Liver (tissue), 3 donors: ENCODE measurements at regions not wholly inside any gene's neighbourhood (a gene's known extent, or its start where the extent isn't known, plus 50 kb on each side); places are given as distances from the start of the nearest gene placed in this dataset.

Source experiments
- EGR1 ChIP-seq, 2 donors: IDR thresholded peaks; 2 replicates each; pipeline ENCODE4 v1.6.1; 2016 to 2018; ENCODE audit warnings: antibody characterized with exemption in 2 of 2, low read depth in 2 of 2
- JUND ChIP-seq, 2 donors: IDR thresholded peaks; 2 replicates each; pipeline ENCODE4 v1.6.1; 2016; ENCODE audit warnings: antibody characterized with exemption in 2 of 2
- RAD21 ChIP-seq, 2 donors: IDR thresholded peaks; 2 replicates each; pipeline ENCODE4 v1.6.1; 2016; ENCODE audit warnings: antibody characterized with exemption in 2 of 2, mild to moderate bottlenecking in 2 of 2
- RXRA ChIP-seq, 2 donors: IDR thresholded peaks; 2 replicates each; pipeline ENCODE4 v1.6.1; 2017 to 2018; ENCODE audit warnings: antibody characterized with exemption in 2 of 2, mild to moderate bottlenecking in 1 of 2
- TAF1 ChIP-seq: conservative IDR thresholded peaks from 2 replicates; pipeline ENCODE4 v1.6.1; 2016; ENCODE audit warnings: antibody characterized with exemption, mild to moderate bottlenecking
- YY1 ChIP-seq: IDR thresholded peaks from 2 replicates; pipeline ENCODE4 v1.6.1; 2016; ENCODE audit warnings: antibody characterized with exemption, mild to moderate bottlenecking
- TF ChIP-seq, protein P1 (sequence below): fragments of 150-350 bp; IDR thresholded peaks from 2 replicates; pipeline ENCODE4 v1.5.1; 2017; ENCODE audit warnings: improper control_type of control experiment, low read depth, low read length; ENCODE audit not compliant: missing input control
- TF ChIP-seq, protein P2 (sequence below): IDR thresholded peaks from 2 replicates; pipeline ENCODE4 v1.6.1; 2016; ENCODE audit warnings: antibody characterized with exemption
- TF ChIP-seq, protein P3 (sequence below): IDR thresholded peaks from 2 replicates; pipeline ENCODE4 v1.6.1; 2016; ENCODE audit warnings: antibody characterized with exemption
- donor health status: healthy.
- donor health status: healthy.

DNA sequence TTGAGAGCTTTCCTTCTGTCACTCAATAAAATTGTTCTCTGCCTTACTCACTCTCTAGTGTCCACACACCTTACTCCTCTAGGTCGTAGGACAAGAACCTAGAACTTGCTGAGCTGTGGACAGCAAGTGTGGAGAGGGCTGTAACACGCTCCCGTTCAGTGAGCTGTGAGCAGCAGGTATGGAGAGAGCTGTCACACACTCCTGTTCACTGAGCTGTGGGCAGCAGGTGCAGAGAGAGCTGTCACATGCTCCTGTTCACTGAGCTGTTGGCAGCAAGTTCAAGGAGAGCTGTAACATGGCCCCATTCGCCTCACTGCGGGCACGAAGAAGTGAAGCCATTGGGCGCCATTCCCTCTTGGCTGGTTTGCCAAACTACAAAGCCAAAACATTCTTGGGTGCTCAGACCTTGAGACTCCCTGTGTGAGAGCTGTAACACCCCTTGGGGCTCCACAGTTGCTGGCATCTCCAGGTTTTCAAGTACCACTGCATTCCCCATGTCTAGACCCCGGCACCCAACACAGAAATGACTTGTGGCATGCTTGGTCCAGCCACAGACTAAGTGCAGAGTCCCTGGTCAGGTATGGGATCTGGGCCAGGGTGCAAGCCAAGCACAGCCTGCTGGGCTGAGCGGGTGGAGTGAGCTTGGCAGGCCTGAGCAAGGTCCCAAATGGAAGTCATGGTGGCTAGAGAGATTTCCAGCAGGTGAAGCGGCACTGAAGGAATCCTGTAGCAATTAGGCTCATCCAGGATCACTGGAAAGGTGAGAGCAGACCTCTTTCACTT, 608.0 kb upstream of the CDH8 start:
- TF ChIP-seq, protein P1, sequence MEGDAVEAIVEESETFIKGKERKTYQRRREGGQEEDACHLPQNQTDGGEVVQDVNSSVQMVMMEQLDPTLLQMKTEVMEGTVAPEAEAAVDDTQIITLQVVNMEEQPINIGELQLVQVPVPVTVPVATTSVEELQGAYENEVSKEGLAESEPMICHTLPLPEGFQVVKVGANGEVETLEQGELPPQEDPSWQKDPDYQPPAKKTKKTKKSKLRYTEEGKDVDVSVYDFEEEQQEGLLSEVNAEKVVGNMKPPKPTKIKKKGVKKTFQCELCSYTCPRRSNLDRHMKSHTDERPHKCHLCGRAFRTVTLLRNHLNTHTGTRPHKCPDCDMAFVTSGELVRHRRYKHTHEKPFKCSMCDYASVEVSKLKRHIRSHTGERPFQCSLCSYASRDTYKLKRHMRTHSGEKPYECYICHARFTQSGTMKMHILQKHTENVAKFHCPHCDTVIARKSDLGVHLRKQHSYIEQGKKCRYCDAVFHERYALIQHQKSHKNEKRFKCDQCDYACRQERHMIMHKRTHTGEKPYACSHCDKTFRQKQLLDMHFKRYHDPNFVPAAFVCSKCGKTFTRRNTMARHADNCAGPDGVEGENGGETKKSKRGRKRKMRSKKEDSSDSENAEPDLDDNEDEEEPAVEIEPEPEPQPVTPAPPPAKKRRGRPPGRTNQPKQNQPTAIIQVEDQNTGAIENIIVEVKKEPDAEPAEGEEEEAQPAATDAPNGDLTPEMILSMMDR = no peak
- no peak for TF ChIP-seq TAF1
- TF ChIP-seq JUND (IDR thresholded peaks at IDR 0.05) = no peak
- TF ChIP-seq, protein P2, sequence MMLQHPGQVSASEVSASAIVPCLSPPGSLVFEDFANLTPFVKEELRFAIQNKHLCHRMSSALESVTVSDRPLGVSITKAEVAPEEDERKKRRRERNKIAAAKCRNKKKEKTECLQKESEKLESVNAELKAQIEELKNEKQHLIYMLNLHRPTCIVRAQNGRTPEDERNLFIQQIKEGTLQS = no peak
- TF ChIP-seq YY1 = no peak
- TF ChIP-seq EGR1 (IDR thresholded peaks at IDR 0.05; ENCODE audit: low read depth in 2 of 2) = no peak
- TF ChIP-seq, protein P3, sequence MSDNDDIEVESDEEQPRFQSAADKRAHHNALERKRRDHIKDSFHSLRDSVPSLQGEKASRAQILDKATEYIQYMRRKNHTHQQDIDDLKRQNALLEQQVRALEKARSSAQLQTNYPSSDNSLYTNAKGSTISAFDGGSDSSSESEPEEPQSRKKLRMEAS = no peak
- no peak for TF ChIP-seq RAD21 (IDR thresholded peaks at IDR 0.05)
- no peak for TF ChIP-seq RXRA (IDR thresholded peaks at IDR 0.05)
